ENCODE measurements at regions not wholly inside any gene's neighbourhood (a gene's known extent, or its start where the extent isn't known, plus 50 kb on each side); places are given as distances from the start of the nearest gene placed in this dataset.

DNA sequence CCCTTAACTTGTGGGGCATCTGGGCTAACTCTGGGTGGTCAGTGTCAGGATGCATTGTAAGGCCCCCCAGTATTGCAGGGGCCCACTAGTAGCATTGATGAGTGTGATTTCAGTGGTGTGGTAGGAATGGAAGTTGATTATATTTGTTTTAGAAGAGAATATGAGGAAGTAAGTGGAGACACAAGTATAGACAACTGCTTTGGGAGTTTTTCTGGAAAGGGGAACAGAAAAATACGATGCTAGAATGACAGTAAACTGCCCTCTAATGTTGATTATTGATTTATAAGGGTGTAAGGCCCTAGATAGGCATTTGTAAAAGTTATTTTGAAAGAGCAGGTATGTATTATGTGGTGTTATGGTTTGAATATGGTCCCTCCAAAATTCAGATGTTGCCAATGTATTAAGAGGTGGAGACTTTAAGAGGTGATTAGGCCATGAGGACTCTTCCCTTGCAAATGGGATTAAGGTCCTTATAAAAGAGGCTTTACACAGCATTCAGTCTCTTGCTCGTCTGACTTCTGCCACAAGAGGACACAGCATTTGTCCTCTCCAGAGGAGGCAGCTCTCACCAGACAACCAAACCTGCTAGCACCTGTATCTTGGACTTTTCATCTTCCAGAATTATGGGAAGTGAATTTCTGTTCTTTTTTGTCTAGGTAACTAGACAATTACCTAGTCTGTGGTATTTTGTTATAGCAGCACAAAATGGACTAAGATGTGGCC is 135.9 kb upstream of the DTNBP1 start:
- TF ChIP-seq, protein P1, sequence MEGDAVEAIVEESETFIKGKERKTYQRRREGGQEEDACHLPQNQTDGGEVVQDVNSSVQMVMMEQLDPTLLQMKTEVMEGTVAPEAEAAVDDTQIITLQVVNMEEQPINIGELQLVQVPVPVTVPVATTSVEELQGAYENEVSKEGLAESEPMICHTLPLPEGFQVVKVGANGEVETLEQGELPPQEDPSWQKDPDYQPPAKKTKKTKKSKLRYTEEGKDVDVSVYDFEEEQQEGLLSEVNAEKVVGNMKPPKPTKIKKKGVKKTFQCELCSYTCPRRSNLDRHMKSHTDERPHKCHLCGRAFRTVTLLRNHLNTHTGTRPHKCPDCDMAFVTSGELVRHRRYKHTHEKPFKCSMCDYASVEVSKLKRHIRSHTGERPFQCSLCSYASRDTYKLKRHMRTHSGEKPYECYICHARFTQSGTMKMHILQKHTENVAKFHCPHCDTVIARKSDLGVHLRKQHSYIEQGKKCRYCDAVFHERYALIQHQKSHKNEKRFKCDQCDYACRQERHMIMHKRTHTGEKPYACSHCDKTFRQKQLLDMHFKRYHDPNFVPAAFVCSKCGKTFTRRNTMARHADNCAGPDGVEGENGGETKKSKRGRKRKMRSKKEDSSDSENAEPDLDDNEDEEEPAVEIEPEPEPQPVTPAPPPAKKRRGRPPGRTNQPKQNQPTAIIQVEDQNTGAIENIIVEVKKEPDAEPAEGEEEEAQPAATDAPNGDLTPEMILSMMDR (IDR thresholded peaks at IDR 0.05; ENCODE audit: low read depth, low read length): no peak
- no peak for TF ChIP-seq EZH2phosphoT487 (IDR thresholded peaks at IDR 0.05; ENCODE audit: low read depth)
